K562 (cell line): ENCODE measurements at regions not wholly inside any gene's neighbourhood (a gene's known extent, or its start where the extent isn't known, plus 50 kb on each side); places are given as distances from the start of the nearest gene placed in this dataset.

Experiments used
- NR2C2 ChIP-seq, 2 experiments: fragments of 200-800 bp in 1 of 2; sonication (Bioruptor generic) in 1 of 2; sonication (generic) in 1 of 2; formaldehyde crosslinking in 1 of 2; IDR thresholded peaks; 2 replicates each; pipeline versions ENCODE4 v1.6.1 to v1.8.0; 2016 to 2022; ENCODE audit warnings: mild to moderate bottlenecking in 1 of 2, missing compliant biosample characterization in 1 of 2, missing genetic modification characterization in 1 of 2, missing genetic modification reagents in 1 of 2
- POLR2AphosphoS2 ChIP-seq: IDR thresholded peaks from 2 replicates; pipeline ENCODE4 v1.6.1; 2012; ENCODE audit warnings: low read length, improper control_type of control experiment
- SIN3A ChIP-seq, 2 experiments: fragments of 150-350 bp in 1 of 2; IDR thresholded peaks; 2 replicates each; pipeline ENCODE4 v1.6.1; 2011 to 2016; ENCODE audit warnings: borderline replicate concordance in 2 of 2, low read depth in 2 of 2, low read length in 2 of 2, mild to moderate bottlenecking in 2 of 2, moderate library complexity in 2 of 2; ENCODE audit not compliant: control insufficient read depth in 1 of 2
- TCF7L2 ChIP-seq: fragments of 150-350 bp; IDR thresholded peaks from 2 replicates; pipeline ENCODE4 v1.6.1; 2016; ENCODE audit warnings: low read depth, mild to moderate bottlenecking, low read length, moderate library complexity
- TF ChIP-seq, protein P1 (sequence below): fragments of 450-650 bp; IDR thresholded peaks from 2 replicates; pipeline ENCODE4 v1.6.1; 2018; ENCODE audit warnings: mild to moderate bottlenecking, low read depth; ENCODE audit not compliant: partially characterized antibody
- TF ChIP-seq, protein P2 (sequence below), 3 experiments: IDR thresholded peaks in 2 of 3; conservative IDR thresholded peaks in 1 of 3; 2 replicates each; pipeline ENCODE4 v1.5.1; 2011 to 2012; ENCODE audit warnings: low read length in 3 of 3, mild to moderate bottlenecking in 3 of 3, control low read depth in 2 of 3, improper control_type of control experiment in 1 of 3, inconsistent platforms in 1 of 3, low read depth in 1 of 3, mixed read lengths in 1 of 3, moderate library complexity in 1 of 3; ENCODE audit not compliant: insufficient read depth in 2 of 3

DNA sequence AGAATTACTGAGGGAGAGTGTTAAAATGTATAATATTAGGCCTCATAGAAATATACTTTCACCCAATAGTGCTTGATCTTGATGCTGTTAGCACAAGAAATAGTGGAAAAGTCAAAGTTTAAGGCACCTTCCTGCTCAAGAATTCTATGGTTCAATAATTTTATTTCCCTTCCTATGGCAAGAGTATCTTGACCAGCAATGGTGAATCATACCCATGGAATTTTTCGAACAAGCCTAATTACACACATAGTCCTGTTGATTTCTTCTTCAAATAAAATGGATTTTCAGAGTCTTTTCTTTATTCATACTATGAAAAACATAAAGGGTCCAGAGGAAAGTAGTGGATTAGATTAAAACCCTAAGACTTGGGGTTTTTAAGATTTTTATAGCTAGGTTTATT is 810.6 kb downstream of the CDH11 start:
- TF ChIP-seq POLR2AphosphoS2 (no peak), TCF7L2 (no peak), NR2C2 (CRISPR knock-in tag; IDR thresholded peaks at IDR 0.05) (no peak), NR2C2 (tag; IDR thresholded peaks at IDR 0.05) (no peak), SIN3A (IDR thresholded peaks at IDR 0.05; ENCODE audit: borderline replicate concordance in 2 of 2, control insufficient read depth in 1 of 2, low read depth in 2 of 2, low read length in 2 of 2) (no peak)
- TF ChIP-seq, protein P1, sequence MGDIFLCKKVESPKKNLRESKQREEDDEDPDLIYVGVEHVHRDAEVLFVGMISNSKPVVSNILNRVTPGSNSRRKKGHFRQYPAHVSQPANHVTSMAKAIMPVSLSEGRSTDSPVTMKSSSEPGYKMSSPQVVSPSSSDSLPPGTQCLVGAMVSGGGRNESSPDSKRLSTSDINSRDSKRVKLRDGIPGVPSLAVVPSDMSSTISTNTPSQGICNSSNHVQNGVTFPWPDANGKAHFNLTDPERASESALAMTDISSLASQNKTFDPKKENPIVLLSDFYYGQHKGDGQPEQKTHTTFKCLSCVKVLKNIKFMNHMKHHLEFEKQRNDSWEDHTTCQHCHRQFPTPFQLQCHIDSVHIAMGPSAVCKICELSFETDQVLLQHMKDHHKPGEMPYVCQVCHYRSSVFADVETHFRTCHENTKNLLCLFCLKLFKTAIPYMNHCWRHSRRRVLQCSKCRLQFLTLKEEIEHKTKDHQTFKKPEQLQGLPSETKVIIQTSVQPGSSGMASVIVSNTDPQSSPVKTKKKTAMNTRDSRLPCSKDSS, result no peak
- TF ChIP-seq, protein P2, sequence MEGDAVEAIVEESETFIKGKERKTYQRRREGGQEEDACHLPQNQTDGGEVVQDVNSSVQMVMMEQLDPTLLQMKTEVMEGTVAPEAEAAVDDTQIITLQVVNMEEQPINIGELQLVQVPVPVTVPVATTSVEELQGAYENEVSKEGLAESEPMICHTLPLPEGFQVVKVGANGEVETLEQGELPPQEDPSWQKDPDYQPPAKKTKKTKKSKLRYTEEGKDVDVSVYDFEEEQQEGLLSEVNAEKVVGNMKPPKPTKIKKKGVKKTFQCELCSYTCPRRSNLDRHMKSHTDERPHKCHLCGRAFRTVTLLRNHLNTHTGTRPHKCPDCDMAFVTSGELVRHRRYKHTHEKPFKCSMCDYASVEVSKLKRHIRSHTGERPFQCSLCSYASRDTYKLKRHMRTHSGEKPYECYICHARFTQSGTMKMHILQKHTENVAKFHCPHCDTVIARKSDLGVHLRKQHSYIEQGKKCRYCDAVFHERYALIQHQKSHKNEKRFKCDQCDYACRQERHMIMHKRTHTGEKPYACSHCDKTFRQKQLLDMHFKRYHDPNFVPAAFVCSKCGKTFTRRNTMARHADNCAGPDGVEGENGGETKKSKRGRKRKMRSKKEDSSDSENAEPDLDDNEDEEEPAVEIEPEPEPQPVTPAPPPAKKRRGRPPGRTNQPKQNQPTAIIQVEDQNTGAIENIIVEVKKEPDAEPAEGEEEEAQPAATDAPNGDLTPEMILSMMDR (IDR thresholded peaks at IDR 0.05 in 2 of 3, conservative IDR thresholded peaks at IDR 0.05 in 1 of 3; ENCODE audit: insufficient read depth in 2 of 3, low read depth in 1 of 3, low read length in 3 of 3), result no peak
